GM18508 (cell line): ENCODE measurements at regions not wholly inside any gene's neighbourhood (a gene's known extent, or its start where the extent isn't known, plus 50 kb on each side); places are given as distances from the start of the nearest gene placed in this dataset.
"Not testable (repeated sequence)": the region's sequence is repeated elsewhere in the genome, so short reads cannot be mapped to it uniquely, and the experiment has no call there.

ENCODE experiments used
- ATAC-seq: cut with Tn5 transposase; IDR thresholded peaks from one replicate; pipeline ENCODE4 v1.9.1; 2021; ENCODE audit warnings: moderate number of reproducible peaks; ENCODE audit not compliant: insufficient read depth, unreplicated experiment

- ATAC-seq = no peak
Observed at GRCh38 chr4:83947125-83947829, 411.4 kb downstream of the GPAT3 start.

DNA sequence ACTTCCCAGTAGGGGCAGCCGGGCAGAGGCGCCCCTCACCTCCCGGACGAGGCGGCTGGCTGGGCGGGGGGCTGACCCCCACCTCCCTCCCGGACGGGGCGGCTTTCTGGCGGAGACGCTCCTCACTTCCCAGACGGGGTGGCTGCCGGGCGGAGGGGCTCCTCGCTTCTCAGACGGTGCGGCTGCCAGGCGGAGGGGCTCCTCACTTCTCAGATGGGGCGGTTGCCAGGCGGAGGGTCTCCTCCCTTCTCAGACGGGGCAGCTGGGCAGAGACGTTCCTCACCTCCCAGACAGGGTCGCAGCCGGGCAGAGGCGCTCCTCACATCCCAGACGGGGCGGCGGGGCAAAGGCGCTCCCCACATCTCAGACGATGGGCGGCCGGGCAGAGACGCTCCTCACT is 407.8 kb downstream of the GPAT3 start:
- not testable (repeated sequence) for ATAC-seq

- ATAC-seq = no peak
Observed at GRCh38 chr4:83932750-83933391, 397.0 kb downstream of the GPAT3 start.

GRCh38 chr4:83931659-83932438 is 395.9 kb downstream of the GPAT3 start:
- no peak for ATAC-seq

DNA sequence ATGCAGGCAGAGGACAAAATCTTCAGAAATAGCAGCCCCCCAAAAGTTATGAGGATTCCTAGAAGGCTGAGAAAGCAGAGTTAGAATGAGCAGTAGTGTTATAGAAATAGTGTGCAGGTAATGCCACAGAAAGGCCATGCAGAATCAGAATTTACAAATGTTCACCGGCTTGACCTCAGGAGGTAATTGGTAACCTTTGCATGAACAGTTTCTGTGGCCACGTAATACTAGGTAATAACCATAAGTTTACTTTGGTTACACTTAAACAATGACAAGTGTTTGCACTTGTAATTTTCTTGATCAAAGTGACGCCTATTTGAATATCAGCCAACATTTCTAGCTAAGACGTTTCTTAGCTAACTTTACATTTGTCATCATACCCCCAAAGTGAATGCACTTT is 393.6 kb downstream of the GPAT3 start:
- no peak for ATAC-seq

GRCh38 chr4:83926950-83927349 is 391.0 kb downstream of the GPAT3 start:
- no peak for ATAC-seq

- no peak for ATAC-seq
Observed at GRCh38 chr4:83923341-83923740, 387.4 kb downstream of the GPAT3 start.

DNA sequence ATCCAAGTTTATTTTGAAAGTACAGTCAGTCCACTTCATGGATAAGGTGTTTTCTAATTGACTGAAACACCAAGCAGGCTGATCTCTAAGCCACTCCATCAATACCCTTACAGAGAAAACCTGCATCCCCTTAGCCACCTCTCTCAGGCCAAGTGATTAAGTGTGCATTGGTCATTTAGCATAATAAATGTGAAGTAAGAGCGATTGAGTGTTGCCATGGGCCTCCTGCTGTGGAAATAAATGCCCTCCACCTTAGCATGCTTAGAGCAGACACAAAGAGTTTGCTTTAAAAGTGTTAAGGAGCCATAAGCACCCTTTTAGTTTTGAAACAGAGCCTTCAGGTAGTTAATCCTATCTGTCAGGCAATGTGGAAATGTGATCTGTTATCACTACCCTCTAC is 386.5 kb downstream of the GPAT3 start:
- ATAC-seq = no peak

- no peak for ATAC-seq
Observed at GRCh38 chr4:83921124-83921523, 385.2 kb downstream of the GPAT3 start.

- ATAC-seq = no peak
Observed at GRCh38 chr4:83920375-83920774, 384.5 kb downstream of the GPAT3 start.

GRCh38 chr4:83917572-83917971 is 381.7 kb downstream of the GPAT3 start:
- no peak for ATAC-seq

GRCh38 chr4:83910693-83911092 is 374.8 kb downstream of the GPAT3 start:
- ATAC-seq = no peak

DNA sequence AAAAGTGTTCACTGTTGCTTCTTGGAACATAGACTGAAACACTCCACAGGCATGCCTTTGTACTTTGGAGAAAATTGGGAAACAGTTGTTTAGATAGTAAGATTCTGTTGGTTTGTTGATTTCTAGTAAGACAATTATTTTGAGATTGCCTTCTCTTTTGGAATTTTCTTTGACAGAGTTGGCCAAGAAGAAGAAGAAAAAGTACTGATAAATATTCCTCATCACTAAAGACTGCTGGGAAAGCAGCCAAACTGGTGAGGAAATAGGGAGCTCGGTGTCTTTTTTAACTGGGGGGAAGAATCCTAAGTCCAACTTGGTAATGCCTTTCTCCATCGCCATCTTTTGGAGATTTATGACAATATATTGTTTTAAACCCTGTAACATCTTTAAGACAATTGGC is 370.7 kb downstream of the GPAT3 start:
- ATAC-seq = no peak

GRCh38 chr4:83905952-83906351 is 370.0 kb downstream of the GPAT3 start:
- ATAC-seq = no peak

DNA sequence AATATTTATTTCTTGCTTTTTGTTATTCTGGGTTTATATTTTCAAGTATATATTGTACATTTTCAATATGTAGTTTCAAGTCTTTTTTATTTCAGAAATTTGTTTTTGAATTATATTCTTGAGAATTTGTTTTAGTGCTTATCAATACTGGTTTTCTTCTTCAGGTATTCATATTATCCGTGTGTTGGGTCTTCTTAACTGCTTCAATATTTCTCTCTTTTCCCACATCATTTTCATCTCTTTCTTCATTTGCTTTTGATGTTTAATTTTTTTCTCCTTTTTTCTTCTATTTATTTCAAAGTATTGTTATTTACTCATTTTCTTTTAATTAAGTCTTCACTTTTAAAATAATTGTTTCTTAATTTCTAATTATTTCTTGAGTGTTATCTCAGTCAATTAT is 367.8 kb downstream of the GPAT3 start:
- ATAC-seq = not testable (repeated sequence)

DNA sequence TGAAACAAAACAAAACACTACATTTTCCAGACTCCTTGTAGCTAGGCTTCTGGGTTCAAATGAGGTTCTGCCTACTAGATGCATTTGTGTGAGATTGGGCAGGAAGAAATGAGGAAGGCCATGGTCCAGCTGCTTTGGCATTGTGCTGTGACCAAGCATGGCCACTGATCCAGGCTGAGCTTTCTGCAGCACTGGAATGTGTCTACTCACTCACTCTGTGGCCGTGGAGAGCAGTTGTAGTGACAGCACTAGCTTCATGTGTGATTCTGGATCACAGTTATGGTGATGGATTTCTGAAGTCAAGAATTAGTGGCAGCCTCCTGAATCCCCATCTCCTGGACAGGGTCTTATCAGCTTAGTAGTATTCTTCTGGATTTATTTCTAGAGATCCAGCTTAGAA is 358.9 kb downstream of the GPAT3 start:
- no peak for ATAC-seq

- no peak for ATAC-seq
Observed at GRCh38 chr4:83890816-83891215, 354.9 kb downstream of the GPAT3 start.

- no peak for ATAC-seq
Observed at GRCh38 chr4:83890231-83890630, 354.3 kb downstream of the GPAT3 start.

GRCh38 chr4:83889802-83890201 is 353.9 kb downstream of the GPAT3 start:
- no peak for ATAC-seq

DNA sequence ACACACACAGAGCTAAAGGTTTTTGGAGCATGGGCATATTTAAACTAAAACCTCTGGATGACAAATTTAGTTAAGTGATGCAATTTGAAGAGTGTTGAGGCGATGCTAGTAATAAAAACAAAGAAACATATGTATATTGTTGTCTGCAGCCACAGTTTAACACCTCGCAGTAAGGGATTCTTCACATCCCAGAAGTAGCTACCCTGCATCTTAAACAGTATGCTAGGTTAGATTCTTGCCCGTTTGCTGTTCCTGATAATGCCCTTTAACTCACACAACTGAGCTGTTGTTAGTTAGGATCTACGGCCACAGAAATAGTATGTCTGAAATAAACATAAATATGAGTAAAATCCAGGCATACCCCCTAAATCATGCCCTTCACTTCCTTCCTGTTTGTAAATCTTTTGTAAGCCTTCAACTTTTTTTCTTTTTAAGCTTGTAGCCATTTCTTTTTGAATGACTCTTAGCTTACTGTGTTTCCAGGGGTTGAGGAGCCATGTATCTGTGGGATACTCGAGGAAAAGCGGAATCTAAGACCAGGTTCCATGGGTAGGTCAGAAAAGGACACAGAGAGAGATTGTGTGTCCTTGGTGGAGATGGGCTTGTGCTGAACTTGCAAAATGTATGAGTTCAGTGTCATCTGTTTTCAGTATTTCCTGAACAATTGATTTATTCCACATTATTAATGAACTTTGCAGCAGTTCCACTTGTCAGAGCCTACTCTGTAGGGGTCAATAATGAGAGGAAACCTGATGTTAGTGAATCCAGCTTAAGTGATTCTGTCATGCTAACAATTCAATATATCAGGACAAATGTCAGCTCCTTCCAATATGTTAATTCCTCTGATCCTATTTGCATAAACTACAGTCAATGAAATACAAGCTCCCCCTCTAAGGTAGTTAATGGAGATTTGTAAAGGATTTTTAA is 349.6 kb downstream of the GPAT3 start:
- no peak for ATAC-seq
